Right cardiac atrium (tissue), 5 donors: ENCODE measurements at regions not wholly inside any gene's neighbourhood (a gene's known extent, or its start where the extent isn't known, plus 50 kb on each side); places are given as distances from the start of the nearest gene placed in this dataset.

Experiments used
- ATAC-seq, 2 donors: fragments of 200-7000 bp; cut with Tn5 transposase; one replicate each; pipeline versions ENCODE4 v1.8.0 to v1.9.1; 2020; ENCODE audit warnings: moderate library complexity in 2 of 2, mild to moderate bottlenecking in 1 of 2
- DNase-seq, 3 donors: peaks; one replicate each; pipeline ENCODE4 v3.0.0-alpha.2; 2020
- H3K27ac ChIP-seq: one replicate; pipeline ENCODE4 v1.5.1; 2013; ENCODE audit warnings: mild to moderate bottlenecking, low read length, control low read depth, moderate library complexity
- H3K27me3 ChIP-seq: one replicate; pipeline ENCODE4 v1.6.1; 2013; ENCODE audit not compliant: control insufficient read depth, insufficient read depth
- H3K4me1 ChIP-seq: one replicate; pipeline ENCODE4 v1.6.1; 2013; ENCODE audit warnings: low read length; ENCODE audit not compliant: control insufficient read depth, insufficient read depth
- H3K4me3 ChIP-seq: one replicate; pipeline ENCODE4 v1.5.1; 2013; ENCODE audit warnings: low read length, control low read depth
- H3K9me3 ChIP-seq: one replicate; pipeline ENCODE4 v1.6.1; 2013; ENCODE audit warnings: low read length; ENCODE audit not compliant: control insufficient read depth
- WGBS: extraction: QIAGEN DNeasy Blood & Tissue Kit; methylation state at CpG from one replicate; pipeline ENCODE4 v1.1.7; 2013; 5-methylcytosine and 5-hydroxymethylcytosine counted together
- intact Hi-C, 4 donors: fragments of 100-400 bp; cut with DNase I; formaldehyde crosslinking; loops; one replicate each; pipeline versions ENCODE4 v1.11.0 to v1.14.0; 2022 to 2023
- donor health status: healthy with polysubstance abuse.
- donor health status: DM: no; HTN: yes; CAD: no.
- donor health status: DM: no; HTN: no; CAD: no.
- donor health status: DM: no; HTN: yes; CAD: no; lungs with severe emphysema.
- donor health status: DM: yes; HTN: yes; CAD: no.

DNA sequence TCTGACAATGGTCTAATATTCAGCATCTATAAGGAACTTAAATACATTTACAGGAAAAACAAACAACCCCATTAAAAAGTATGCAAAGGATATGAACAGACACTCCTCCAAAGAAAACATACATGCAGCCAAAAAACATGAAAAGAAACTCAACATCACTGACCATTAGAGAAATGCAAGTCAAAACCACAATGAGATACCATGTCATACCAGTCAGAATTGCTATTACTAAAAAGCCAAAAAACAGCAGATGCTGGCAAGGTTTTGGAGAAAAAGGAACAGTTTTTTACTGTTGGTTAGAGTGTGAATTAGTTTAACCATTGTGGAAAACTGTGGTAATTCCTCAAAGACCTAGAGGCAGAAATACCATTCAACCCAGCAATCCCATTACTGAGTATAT is 339.0 kb upstream of the ADGRB3 start:
- no peak for ATAC-seq
- Histone ChIP-seq H3K27me3 (no peaks in the 10 kb centered on the region), H3K4me3 (no peak overlapping the region), H3K27ac (no peak overlapping the region), H3K4me1 (no peaks in the 10 kb centered on the region), H3K9me3 (no peaks in the 10 kb centered on the region)
- DNase-seq = no peak
- intact Hi-C loops = no loop called here

DNA sequence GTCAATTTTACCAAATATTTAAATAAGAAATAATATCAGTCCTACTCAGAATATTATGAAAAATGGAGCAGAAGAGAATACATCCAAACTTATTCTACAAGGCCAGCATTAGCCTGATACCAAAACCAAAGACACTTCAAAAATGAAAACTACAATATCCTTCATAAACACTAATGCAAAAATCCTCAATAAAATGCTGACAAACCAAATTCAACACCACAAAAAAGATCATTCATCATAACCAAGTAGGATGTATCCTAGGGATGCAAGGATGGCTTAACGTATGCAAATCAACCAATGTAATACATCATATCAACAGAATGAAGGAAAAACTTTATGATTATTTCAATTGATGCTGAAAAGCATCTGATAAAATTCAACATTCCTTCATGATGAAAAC is 352.4 kb upstream of the ADGRB3 start:
- Histone ChIP-seq H3K4me3 (no peak overlapping the region), H3K9me3 (no peaks in the 10 kb centered on the region), H3K27ac (no peak overlapping the region), H3K4me1 (no peaks in the 10 kb centered on the region), H3K27me3 (no peaks in the 10 kb centered on the region)
- ATAC-seq = no peak
- 43% methylated on average over 1 of the region's 1 CpG for WGBS
- no peak for DNase-seq
- intact Hi-C loops = no loop called here

DNA sequence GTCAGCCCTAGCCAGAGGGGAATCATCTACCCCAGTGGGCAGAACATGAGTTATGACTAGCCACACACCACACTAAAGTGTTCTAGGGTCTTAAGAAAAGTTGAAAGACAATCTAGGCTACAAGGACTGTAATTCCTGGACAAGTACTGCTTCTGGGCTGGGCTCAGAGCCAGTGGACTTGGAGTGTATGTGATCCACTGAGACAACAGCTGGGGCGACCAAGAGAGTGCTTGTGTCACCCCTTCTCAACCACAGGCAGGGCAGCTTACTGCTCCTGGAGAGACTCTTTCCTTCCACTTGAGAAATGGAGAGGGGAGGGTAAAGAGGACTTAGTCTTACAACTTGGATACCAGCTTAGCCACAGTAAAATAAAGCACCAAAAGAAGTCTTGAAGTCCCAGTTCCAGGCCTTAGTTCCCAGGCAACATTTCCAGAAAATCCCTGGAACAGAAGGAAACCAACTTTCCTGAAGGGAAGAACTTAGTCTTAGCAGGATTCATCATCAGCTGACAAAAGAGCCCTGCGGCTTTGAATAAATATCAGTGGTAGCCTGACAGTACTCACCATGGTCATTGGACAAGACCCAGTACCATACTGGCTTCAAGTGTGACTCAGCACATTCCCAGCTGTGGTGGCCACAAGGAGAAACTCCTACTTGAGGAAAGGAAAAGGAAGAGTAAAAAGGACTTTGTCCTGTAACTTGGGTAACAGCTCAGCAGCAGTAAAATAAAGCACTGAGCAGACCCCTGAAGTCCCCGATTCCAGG is 355.1 kb upstream of the ADGRB3 start:
- intact Hi-C loops = no loop called here
- Histone ChIP-seq H3K27ac (no peak overlapping the region), H3K4me1 (no peaks in the 10 kb centered on the region), H3K27me3 (no peaks in the 10 kb centered on the region), H3K4me3 (no peak overlapping the region), H3K9me3 (no peaks in the 10 kb centered on the region)
- DNase-seq (peak in 1 of 3 donors; percentile 30), ATAC-seq (no peak)
- WGBS = 83% methylated on average over 3 of the region's 3 CpGs

DNA sequence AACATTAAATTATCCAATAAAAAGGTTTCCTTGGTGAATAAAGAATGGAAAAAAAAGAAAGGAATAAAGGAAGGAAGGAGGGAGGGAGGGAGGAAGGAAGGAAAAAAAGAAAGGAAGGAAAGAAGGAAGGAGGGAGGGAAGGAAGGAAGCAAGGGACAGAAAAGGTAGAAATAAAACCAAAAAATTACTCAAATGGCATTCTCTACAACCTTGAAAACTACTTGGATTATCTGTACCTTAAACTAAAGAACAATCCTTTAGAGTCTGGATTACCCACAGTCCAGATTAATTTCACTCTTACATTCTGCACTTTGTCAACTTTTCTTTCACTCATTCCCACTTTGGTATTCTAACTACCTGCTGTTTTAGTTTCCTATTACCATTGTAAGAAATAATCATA is 361.8 kb upstream of the ADGRB3 start:
- no peak for ATAC-seq
- no peaks in the 10 kb centered on the region for H3K9me3 ChIP-seq
- no peaks in the 10 kb centered on the region for H3K27me3 ChIP-seq
- H3K27ac ChIP-seq = no peak overlapping the region
- no peak overlapping the region for H3K4me3 ChIP-seq
- DNase-seq = no peak
- intact Hi-C loops = no loop called here
- no peaks in the 10 kb centered on the region for H3K4me1 ChIP-seq

DNA sequence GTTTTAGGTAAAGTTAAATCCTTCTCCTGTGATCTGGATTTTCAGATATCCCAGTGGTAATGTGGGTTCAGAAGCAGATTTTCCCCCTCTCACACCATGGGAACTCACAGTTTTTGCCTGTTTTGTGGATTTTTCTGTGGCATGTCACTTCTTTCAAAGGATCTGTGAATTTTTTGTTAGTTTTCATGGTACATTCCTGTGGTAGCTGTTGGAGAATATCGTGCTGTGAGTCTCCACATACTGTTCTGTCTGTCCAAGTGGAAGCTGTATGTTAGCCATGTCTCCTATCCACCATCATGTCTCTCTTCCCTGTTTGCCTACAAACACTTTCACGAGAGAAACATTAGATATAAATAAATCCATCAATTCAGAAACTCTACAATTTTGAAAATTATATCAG is 378.7 kb upstream of the ADGRB3 start:
- 70% methylated on average over 2 of the region's 2 CpGs for WGBS
- intact Hi-C loops = no loop called here

DNA sequence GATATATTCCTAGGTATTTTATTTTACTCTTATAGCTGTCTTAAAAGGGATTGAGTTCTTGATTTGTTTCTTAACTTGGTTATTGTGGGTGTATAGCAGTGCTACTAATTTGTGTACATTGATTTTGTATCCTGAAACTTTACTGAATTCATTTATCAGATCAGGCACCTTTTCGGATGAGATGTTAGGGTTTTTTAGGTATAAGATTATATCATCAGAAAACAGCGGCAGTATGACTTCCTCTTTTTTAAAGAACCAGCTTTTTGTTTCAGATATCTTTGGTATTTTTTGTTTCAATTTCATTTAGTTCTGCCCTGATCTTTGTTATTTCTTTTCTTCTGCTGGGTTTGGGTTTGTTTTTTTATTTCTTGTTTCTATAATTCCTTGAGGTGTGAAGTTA is 382.4 kb upstream of the ADGRB3 start:
- H3K27me3 ChIP-seq = no peaks in the 10 kb centered on the region
- ATAC-seq (no peak), DNase-seq (no peak)
- H3K4me3 ChIP-seq = no peak overlapping the region
- no peak overlapping the region for H3K27ac ChIP-seq
- no peaks in the 10 kb centered on the region for H3K9me3 ChIP-seq
- intact Hi-C loops = no loop called here
- 76% methylated on average over 2 of the region's 2 CpGs for WGBS
- no peaks in the 10 kb centered on the region for H3K4me1 ChIP-seq

More for the DNA sequence above, 378.7 kb upstream of the ADGRB3 start:
- no peak overlapping the region for H3K4me3 ChIP-seq
- no peak overlapping the region for H3K27ac ChIP-seq
- H3K4me1 ChIP-seq = no peaks in the 10 kb centered on the region
- no peak for ATAC-seq
- DNase-seq = no peak
- no peaks in the 10 kb centered on the region for H3K27me3 ChIP-seq
- no peaks in the 10 kb centered on the region for H3K9me3 ChIP-seq

DNA sequence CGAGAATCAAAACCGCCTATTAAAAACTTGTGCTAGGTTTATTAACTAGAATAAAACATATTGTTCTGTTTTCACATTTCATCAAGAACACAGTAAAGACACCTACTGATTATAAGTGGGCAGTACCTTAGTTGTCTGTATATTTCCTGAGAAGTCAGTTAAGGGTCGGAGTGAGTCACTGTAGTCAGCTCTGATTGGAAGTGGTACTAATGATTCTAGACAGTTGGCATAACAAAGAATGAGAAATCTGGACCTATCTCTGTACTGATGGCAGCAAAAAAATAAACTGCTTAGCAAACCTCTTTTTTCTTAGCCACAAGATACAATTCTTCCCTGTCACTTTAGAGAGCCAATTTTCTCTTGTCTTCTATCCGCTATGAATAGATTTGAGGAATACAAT is 387.3 kb upstream of the ADGRB3 start:
- no peak for ATAC-seq

DNA sequence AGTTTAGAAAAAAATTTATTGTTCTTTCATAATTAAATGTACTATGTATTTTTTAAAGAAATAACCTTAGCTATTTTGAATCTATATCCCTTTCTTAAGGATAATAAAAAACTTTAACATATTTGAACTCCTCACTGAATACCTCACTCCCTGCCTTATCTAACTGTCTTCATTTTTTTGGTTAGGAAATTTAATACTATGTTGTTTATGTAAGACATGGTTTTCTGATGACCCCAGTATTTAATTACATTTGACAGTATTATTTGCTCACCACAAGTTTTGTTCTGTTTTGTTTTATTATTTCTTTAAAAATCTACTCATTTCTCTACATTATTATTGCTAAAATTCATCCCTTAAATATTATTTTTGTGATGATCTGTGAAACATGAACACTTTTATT is 394.4 kb upstream of the ADGRB3 start:
- no peaks in the 10 kb centered on the region for H3K27me3 ChIP-seq
- no peak for ATAC-seq
- no peak for DNase-seq

More for the DNA sequence above, 387.3 kb upstream of the ADGRB3 start:
- H3K4me1 ChIP-seq = no peaks in the 10 kb centered on the region
- no peak overlapping the region for H3K4me3 ChIP-seq
- no peak for DNase-seq
- intact Hi-C loops = no loop called here
- no peaks in the 10 kb centered on the region for H3K9me3 ChIP-seq
- no peak overlapping the region for H3K27ac ChIP-seq
- 86% methylated on average over 4 of the region's 4 CpGs for WGBS
- H3K27me3 ChIP-seq = no peaks in the 10 kb centered on the region

DNA sequence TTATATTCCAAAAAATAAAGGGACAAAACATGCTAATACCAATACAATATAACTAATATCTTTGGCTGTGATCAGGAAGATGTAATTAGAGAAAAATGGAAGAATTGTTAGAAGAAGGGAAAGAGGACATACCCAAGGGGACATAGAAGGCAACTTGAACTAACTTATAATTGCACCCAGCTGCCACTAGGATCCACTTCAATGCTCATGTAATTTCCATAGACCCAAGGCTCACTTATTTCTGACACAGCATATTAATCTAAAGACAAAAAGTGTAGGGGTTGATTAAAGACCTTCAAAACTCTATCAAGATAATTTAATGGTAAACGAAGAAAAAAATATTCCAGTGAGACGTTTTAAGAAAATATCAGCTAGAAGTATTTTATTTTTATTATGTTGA is 396.0 kb upstream of the ADGRB3 start:
- ATAC-seq = no peak
- H3K27ac ChIP-seq = no peak overlapping the region
- DNase-seq = no peak
- H3K4me3 ChIP-seq = no peak overlapping the region
- WGBS = 72% methylated on average over 2 of the region's 2 CpGs
- H3K4me1 ChIP-seq = no peaks in the 10 kb centered on the region
- no peaks in the 10 kb centered on the region for H3K9me3 ChIP-seq
- H3K27me3 ChIP-seq = no peaks in the 10 kb centered on the region
- intact Hi-C loops = no loop called here

More for the DNA sequence above, 394.4 kb upstream of the ADGRB3 start:
- intact Hi-C loops = no loop called here
- H3K4me3 ChIP-seq = no peak overlapping the region
- no peak overlapping the region for H3K27ac ChIP-seq
- no peaks in the 10 kb centered on the region for H3K9me3 ChIP-seq
- no peaks in the 10 kb centered on the region for H3K4me1 ChIP-seq

DNA sequence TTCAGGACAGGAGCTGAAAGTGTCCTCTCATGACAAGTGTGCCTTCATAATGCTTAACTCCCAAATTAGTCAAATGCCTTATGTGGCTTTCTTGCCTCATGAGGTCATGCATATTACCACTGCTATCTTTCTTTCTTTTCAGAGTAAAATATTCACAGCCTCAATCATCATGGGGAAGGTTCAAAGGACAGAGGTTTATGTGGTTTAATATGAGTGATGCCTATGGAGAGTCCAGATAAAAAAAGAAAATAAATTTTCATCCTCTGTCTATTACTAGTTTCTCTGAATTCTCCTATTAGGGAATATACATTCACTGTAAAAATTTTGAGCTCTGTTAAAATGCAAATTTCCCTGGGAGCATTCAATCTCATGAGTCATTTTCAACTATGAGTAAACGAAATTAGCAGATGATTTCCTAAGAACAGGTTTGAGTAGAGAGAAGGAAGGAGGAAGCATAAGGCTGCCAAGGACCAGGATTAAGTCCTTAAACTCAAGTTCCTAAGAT is 396.9 kb upstream of the ADGRB3 start:
- Histone ChIP-seq H3K27ac (no peak overlapping the region), H3K4me1 (no peaks in the 10 kb centered on the region), H3K4me3 (no peak overlapping the region), H3K27me3 (no peaks in the 10 kb centered on the region), H3K9me3 (no peaks in the 10 kb centered on the region)
- 31% methylated on average over 1 of the region's 1 CpG for WGBS
- ATAC-seq (no peak), DNase-seq (no peak)
- intact Hi-C loops = no loop called here

DNA sequence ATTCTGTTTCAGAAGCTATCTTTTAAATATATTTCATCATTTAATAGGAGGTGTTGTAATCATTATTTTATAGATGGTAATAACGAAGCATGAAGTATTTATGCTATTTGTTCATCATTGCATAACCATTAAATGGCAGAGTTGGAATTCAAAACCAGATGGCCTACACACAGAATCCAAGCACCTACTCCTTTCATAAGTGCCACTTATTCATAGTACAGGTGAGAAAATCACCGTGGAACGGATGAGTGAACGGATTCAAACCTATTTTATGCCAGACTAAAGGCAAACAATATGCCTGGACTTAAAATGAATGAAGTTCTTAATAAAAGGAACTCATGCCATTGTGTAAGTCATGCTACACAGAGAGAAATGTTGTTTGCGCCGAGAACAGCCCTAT is 397.9 kb upstream of the ADGRB3 start:
- 67% methylated on average over 6 of the region's 6 CpGs for WGBS
- Histone ChIP-seq H3K9me3 (no peaks in the 10 kb centered on the region), H3K27me3 (no peaks in the 10 kb centered on the region), H3K27ac (no peak overlapping the region), H3K4me1 (no peaks in the 10 kb centered on the region), H3K4me3 (no peak overlapping the region)
- DNase-seq = no peak
- no peak for ATAC-seq
- intact Hi-C loops = no loop called here

DNA sequence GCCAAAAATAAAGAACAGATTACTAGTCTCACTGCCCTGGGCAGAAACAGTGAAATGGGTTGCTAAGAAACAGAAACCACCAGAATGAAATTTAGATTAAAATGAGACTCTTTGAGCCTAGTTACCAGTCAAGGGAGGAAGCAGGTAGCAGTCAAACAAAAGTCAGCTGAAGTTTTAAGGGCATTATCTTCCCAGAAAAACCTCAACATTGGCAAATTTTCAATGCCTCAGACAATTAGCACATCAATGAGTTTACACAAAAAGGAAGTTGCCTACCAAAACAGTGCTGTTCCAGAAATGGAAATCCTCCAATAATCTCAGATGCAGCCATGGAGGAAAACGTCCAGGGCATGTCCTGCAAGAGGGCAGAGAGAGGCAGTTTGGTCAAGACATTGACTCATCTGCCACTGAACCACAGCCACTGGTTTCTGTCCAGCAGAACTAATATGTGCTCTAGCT is 399.7 kb upstream of the ADGRB3 start:
- 17% methylated on average over 1 of the region's 1 CpG for whole genome bisulfite sequencing
- H3K4me1 ChIP-seq = no peaks in the 10 kb centered on the region
- ATAC-seq (no peak), DNase-seq (no peak)
- H3K9me3 ChIP-seq = no peaks in the 10 kb centered on the region
- intact Hi-C loops = no loop called here
- no peaks in the 10 kb centered on the region for H3K27me3 ChIP-seq
- H3K4me3 ChIP-seq = no peak overlapping the region
- H3K27ac ChIP-seq = no peak overlapping the region
